Stimulated activated CD4-positive, alpha-beta T cell treated with anti-CD3 and anti-CD28 coated beads, Interleukin-12 subunit alpha, Interleukin-12 subunit beta, amount 100 ng/mL, for 48 hours (primary cell): ENCODE measurements at regions not wholly inside any gene's neighbourhood (a gene's known extent, or its start where the extent isn't known, plus 50 kb on each side); places are given as distances from the start of the nearest gene placed in this dataset.

ENCODE experiments used
- DNase-seq, 3 donors: peaks; one replicate each; pipeline ENCODE4 v3.0.0-alpha.2; 2020; ENCODE audit warnings: low read depth in 2 of 3, low spot score in 1 of 3

DNA sequence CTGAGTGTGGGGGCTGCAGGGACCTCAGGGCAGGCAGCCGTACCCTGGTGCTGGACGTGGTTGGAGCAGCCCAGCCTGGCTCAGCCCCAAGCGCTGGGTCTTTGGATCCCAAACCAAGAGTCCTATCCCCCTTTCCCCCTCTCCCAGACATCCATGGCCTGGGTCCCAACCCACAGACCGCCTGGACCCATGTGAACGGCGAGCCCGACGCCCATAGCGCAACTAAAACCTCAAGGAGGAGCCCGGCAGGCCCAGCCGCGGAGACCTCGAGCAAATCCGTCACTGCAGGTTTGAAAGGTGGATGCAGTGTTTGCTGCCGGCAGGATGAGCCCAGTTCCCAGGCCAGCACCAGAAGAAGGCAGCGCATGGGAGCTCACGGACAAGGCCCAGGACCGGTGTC lies 337.0 kb downstream of the BRD1 start:
- DNase-seq, result no peak

DNA sequence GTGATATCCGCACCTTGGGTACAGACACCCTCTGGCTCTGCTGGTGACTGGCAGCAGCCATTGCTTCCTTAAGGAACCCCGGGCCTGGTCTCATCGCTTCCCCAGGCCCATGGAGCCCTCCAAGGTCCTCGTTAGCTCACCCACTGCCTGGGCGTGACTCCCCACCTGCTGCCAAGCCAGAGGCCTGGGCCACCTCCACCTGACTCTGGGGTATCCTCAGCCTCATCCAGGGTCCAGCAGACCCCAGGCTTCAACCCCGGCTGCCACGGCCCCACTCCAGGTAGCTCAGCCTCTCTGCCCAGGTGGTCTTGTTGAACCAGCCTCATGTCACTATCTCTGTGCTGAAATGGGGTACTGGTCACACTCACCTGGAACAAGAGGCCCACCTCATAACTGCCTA lies 337.9 kb downstream of the BRD1 start:
- no peak for DNase-seq

- DNase-seq, result no peak
These were observed 338.7 kb downstream of the BRD1 start for GRCh38 chr22:49488943-49489342.

DNA sequence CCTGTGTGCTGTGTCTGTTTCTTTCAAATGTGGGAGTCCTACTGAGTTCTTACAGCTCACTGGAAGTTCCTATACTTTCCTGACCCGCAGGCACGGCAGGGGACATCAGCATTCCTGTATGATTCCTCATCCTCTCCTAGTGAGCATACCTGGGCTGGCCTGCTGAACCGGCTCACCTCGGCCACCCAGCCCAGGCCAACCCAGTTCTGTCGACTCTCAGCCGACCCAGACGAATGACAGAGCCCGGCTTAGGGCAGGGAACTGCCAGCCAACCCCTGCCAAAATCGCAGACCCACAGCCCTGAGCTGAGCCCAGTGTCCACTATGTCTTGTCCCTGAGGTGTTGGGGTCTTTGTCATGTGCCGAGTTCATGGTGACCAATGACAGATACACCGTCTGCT lies 339.7 kb downstream of the BRD1 start:
- no peak for DNase-seq

DNA sequence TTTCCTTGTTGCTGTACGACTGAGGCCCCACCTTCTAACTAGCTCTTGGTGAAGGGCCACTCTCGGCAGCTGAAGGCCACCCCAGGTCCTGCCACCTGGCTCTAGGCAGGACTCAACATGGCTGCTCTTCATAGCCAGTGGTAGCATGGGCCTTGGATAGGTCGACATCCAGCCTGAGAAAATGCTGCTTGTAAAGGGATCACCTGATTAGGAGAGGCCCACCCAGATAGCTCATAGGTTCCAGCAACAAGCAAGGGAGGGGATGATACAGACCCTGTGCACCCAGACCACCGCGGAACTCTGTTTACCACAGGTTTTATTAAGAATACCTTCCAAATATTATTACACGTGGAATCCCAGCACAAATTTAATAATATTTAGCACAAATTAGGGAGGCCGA lies 341.4 kb downstream of the BRD1 start:
- no peak for DNase-seq

DNA sequence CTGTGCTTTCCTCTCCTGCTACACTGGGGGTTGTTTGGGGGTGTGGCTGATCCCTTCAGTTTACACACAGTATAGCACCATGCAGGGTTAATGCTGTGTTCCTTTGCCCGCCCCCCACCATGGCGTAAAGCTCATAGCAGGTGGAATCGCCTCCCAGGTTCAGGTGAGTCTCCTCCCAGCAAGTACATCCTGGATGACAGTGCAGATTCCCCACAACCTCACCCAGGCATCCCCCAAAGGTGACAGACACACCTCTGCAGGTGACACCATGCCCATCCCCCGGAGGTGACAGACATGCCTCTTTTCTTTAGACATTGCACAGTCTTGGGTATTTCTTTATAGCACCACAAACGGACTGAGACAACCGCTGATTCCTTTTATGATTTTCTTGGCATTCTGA lies 343.7 kb downstream of the BRD1 start:
- no peak for DNase-seq

DNA sequence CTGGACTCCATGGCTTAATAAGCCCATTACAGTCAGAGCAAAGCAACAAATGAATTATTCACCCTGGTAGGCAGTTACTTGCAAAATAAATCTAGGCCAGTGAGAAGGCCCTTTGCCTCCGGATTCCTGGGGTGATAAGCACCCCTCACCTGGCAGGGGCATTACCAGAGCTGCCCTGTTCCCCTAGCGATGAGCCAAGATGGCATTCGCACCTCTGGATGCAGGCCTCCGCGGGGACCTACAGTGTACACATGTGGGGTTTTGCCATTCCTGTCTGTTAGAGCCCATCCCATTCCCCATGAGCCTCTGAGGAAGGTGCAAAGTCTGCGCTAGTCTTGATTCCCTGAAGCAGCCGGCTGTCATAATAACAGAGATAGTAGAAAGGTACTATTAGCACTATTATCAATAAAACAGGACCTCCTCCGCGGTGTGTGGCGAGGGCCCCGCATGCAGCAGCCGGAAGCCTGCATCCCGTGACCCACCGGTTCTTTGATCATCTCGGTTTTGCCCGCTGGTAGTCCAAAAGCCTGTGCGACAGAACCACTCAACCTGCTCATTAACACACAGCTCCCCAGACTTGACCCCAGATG lies 344.3 kb downstream of the BRD1 start:
- DNase-seq, result no peak

DNA sequence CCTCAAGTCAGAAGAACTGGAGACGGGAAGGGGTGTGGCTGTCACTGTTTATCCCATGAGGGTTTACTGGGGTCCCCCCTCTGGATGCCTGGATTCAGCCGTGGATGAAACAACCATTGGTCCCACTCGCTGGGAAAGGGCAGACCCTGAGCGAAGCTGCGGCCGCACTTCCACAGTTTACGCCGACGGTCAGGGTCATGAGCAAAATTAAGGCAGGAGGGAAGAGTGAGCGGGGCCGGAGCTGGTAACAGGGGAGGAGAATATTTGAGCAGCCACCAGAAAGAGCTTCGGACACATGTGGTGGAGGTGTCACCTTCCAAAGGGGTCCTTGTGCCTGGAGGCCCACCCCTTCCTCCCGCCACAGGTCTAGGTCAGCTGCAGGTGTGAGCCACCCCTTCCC lies 344.9 kb downstream of the BRD1 start:
- DNase-seq, result no peak

GRCh38 chr22:49481659-49482399 lies 345.8 kb downstream of the BRD1 start:
- DNase-seq, result no peak

DNA sequence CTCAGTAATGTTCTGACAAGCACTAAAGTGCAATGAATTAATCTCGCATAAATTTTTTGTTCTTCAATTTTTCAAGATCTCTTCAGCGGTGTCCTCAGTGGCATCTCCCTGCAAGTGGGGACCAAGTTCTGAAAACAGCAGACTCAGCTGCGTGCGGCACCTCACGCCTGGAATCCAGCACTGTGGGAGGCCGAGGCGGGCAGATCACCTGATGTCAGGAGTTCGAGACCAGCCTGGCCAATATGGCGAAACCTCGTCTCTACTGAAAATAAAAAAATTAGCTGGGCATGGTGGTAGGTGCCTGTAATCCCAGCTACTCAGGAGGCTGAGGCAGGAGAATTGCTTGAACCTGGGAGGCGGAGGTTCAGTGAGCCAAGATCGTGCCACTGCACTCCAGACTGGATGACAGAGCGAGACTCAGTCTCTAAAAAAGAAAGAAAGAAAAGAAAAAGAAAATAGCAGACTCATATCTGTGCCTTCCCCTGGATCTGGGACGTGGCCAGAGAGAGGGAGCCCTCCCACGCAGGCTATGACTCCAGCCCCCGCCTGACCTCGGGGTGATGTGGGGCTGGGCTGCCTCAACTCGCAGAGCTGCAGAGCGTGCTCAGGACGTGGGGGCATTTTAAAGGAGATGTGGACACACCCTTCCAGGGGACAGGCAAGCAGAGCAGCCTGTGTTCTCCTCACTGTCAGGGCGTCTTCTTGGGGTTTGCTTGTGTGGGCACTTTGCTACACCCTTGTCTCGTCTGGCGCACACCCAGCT lies 346.6 kb downstream of the BRD1 start:
- no peak for DNase-seq

DNA sequence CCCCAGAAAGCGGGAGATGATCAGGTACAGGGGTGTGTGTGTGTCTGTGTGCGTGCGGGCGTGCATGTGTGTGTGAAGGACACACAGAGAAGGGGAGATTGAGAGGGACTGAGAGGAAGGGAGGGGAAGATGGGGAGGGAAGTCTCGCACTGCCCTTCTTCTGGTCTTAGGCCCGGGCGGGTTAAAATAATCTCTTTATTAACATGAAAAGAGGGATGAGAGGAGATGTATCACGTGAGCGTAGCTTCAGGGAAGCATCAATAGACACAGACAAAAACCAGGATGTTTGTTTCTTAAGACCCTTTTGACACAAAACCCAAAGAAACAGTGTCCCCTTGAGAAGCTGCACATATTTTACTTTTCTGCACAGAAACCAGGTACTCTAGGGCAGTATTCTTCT lies 347.3 kb downstream of the BRD1 start:
- no peak for DNase-seq

- DNase-seq, result no peak
These were observed 348.1 kb downstream of the BRD1 start for GRCh38 chr22:49479566-49479965.

DNA sequence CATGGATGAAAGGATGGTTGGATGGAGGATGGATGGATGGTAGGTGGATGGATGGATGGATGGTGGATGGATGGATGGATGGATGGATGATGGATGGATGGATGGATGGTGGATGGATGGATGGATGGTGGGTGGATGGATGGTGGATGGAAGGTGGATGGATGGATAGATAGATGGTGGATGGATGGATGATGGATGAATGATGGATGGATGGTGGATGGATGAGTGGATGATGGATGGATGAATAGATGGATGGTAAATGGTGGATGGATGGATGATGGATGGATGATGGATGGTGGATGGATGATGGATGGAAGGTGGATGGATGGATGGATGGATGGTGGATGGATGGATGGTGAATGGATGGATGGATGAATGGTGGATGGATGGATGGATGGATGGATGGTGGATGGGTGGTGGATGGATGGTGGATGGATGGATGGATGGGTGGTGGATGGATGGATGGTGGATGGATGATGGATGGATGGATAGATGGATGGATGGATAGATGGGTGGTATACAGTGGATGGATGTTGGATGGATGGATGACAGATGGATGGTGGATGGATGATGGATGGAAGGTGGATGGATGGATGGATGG lies 350.8 kb downstream of the BRD1 start:
- no peak for DNase-seq

GRCh38 chr22:49476176-49476575 lies 351.5 kb downstream of the BRD1 start:
- DNase-seq, result no peak

- no peak for DNase-seq
These were observed 352.4 kb downstream of the BRD1 start for GRCh38 chr22:49475253-49475652.

GRCh38 chr22:49473286-49473685 lies 354.4 kb downstream of the BRD1 start:
- no peak for DNase-seq

DNA sequence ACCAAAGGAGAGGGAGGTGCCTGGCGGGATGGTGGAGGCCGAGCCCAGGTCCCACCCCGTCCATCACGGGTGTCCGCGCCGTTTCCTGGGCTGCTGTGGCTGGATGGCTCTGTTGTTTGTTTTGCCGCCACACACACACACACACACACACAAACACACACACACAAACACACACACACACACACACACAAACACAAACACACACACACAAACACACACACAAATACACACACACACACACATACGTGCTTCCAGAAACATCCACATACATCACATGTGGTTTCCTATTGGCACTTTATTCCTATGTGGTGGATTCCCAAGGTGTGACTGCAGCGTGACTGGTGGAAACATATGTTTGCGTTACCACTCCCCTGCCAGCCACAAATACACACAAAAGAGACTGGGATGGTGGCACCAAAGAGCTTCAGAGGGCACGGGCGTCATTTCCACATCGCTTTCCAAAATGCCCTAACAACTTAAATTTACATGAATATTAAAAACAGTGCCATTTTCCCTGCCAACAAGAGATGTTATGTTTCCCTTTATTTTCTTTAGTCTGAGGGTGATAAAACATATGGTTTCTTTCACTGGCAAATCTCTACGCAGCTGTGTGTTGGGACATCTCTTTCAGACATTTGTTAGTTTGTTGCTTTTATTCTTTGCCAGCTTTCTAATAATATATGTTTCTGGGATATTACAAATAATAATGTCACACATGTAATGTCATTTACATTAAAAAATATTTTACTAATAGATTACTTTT lies 356.8 kb downstream of the BRD1 start:
- DNase-seq, result no peak

DNA sequence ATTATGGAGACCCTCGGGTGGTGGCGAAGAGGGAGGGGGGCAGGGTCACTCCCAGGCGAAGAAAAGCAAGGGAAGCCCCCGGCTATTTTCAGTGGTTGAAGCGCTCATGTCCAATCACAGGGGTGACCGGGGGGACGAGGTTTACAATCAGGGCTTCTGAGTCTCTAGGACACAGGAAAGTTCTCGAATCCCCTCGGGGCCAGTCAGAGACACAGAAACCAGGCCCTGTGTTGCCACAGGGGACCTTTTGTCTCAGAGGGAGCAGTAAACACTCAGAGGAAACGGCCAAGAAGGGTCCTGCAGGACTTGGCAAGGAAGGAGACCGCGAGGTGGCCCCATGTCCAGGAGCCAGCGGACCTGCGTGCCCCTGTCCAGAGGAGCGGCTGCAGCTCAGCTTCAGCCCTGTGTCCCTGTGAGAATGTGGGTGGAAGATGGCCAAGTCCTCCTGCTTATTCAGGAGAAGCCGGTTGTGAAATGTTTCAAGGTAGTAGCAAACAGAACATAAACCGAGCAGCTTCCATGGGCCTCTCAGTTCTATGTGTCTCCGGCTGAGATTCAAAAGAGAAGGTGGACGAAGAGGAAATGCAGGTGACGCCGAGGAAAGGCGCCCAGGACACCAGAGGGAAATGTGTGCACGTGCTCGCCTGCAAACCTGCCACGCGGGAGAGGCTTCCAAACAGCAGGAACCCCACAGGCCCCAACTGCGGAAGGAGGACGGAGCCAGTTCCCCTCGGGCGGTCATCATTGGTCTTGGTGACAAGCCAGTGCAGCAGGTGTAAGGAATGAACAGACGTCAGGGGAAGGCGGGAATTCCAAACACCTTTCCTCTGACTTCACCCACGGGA lies 357.6 kb downstream of the BRD1 start:
- DNase-seq, result no peak

GRCh38 chr22:49468487-49469198 lies 359.0 kb downstream of the BRD1 start:
- DNase-seq, result no peak
